Erythroblast (primary cell): ENCODE measurements at regions not wholly inside any gene's neighbourhood (a gene's known extent, or its start where the extent isn't known, plus 50 kb on each side); places are given as distances from the start of the nearest gene placed in this dataset.
"Not testable (repeated sequence)": the region's sequence is repeated elsewhere in the genome, so short reads cannot be mapped to it uniquely, and the experiment has no call there.

Source experiments
- GATA1 ChIP-seq: IDR thresholded peaks from 2 replicates; pipeline ENCODE4 v1.6.1; 2011; ENCODE audit warnings: low read depth, mild to moderate bottlenecking, control low read depth, low read length, moderate library complexity
- POLR2A ChIP-seq: IDR thresholded peaks from 2 replicates; pipeline ENCODE4 v1.6.1; 2011; ENCODE audit warnings: mild to moderate bottlenecking, low read length

- TF ChIP-seq POLR2A, GATA1: not testable (repeated sequence)
Observed at GRCh38 chrX:104457130-104457529, 108.9 kb upstream of the IL1RAPL2 start.
